Fibroblast of the aortic adventitia (primary cell): ENCODE measurements at regions not wholly inside any gene's neighbourhood (a gene's known extent, or its start where the extent isn't known, plus 50 kb on each side); places are given as distances from the start of the nearest gene placed in this dataset.

Experiments
- DNase-seq: peaks from one replicate; pipeline ENCODE4 v3.0.0-alpha.2; 2010; ENCODE audit warnings: low read depth
- H3K4me3 ChIP-seq: 2 replicates; pipeline ENCODE4 v1.5.1; 2011; ENCODE audit warnings: low read depth, mild to moderate bottlenecking, control low read depth, low read length, moderate library complexity
- TF ChIP-seq, protein P1 (sequence below): IDR thresholded peaks from 2 replicates; pipeline ENCODE4 v1.5.1; 2011; ENCODE audit warnings: mild to moderate bottlenecking, low read length, control low read depth, inconsistent platforms; ENCODE audit not compliant: insufficient read depth

DNA sequence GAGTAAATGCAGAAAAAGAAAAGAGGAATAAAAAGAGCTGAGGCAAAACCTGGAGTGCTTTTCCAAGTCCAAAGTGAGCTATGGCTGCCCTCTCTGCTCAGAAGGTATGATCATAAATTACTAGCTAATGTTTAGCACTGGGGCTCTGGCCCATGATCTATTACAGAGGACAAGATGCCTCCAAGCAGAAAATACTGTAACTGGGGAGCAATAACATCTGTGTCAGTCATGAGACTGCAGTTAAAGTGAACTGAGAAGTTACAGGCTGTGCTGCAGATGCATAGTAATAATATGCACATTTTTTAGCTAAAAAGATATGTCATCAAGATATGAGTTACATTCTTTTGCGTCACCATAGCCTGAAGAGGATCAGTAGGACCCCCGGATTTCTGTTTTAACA, 209.4 kb upstream of the RBBP8 start:
- TF ChIP-seq, protein P1, sequence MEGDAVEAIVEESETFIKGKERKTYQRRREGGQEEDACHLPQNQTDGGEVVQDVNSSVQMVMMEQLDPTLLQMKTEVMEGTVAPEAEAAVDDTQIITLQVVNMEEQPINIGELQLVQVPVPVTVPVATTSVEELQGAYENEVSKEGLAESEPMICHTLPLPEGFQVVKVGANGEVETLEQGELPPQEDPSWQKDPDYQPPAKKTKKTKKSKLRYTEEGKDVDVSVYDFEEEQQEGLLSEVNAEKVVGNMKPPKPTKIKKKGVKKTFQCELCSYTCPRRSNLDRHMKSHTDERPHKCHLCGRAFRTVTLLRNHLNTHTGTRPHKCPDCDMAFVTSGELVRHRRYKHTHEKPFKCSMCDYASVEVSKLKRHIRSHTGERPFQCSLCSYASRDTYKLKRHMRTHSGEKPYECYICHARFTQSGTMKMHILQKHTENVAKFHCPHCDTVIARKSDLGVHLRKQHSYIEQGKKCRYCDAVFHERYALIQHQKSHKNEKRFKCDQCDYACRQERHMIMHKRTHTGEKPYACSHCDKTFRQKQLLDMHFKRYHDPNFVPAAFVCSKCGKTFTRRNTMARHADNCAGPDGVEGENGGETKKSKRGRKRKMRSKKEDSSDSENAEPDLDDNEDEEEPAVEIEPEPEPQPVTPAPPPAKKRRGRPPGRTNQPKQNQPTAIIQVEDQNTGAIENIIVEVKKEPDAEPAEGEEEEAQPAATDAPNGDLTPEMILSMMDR = no peak
- DNase-seq = no peak
- no peak overlapping the region for H3K4me3 ChIP-seq

DNA sequence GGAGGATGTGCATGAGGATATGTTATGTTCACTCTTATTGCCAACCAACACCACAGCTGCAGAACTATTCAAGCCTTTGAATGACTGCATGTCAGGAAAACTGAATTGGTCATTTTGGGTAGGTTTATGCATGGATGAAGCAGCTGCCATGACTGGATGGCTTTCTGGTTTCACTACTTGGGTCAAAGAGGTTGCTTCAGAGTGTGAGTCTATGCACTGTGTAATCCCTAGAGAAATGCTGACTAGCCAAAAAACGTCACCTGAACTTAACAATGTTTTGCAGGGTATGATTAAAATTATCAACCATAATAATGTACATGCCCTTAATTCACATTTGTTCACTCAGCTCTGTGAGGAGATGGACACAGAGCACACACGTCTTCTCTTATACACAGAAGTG, 206.7 kb upstream of the RBBP8 start:
- H3K4me3 ChIP-seq = no peak overlapping the region
- TF ChIP-seq, protein P1 = no peak
- DNase-seq = no peak

DNA sequence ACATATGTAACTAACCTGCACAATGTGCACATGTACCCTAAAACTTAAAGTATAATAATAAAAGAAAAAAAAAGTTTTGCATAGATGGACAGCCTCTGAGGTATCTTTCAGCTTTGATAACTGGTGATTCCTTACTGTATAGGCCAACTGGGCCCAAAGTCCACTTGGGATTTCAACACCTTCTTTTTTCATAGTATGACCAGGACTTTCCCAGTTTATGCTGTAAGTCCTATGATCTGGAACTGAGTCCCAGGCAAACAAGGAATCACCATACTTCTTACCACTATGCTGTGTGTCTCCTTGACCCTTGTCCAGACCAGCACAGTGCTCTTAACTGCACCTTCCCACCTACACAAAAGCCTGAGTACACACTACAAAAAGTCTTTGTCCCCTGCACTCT, 205.1 kb upstream of the RBBP8 start:
- TF ChIP-seq, protein P1 = no peak
- DNase-seq = no peak
- no peak overlapping the region for H3K4me3 ChIP-seq

DNA sequence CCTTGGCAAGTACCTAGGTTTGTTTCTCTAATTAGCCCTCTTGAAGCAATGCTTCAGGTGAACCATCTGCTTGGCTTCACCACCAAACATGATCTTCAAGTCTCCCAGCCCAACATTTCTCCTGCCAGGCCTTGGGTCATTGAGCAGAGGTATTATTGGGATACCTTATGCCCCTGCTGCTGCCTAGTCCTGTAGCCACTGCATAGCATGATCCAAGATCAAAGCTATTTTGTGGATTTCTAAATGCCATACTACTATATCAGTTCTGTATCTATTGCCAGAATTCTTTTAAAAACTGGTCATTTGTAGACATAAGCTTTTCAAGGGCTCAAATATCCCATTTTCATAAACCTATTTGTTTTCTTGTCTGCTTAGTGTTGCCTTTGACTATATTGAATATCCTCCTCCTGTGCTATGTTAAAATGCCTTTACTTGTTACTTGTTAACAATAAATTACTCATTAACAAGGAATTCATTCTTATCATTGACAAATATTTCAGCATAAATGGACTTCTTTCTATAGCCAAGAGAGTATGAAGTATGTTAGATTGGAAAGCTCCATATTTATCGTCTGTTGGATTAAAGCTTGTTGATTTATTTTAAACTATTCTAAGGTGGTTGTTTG, 204.5 kb upstream of the RBBP8 start:
- no peak overlapping the region for H3K4me3 ChIP-seq
- DNase-seq = no peak
- TF ChIP-seq, protein P1 = no peak

DNA sequence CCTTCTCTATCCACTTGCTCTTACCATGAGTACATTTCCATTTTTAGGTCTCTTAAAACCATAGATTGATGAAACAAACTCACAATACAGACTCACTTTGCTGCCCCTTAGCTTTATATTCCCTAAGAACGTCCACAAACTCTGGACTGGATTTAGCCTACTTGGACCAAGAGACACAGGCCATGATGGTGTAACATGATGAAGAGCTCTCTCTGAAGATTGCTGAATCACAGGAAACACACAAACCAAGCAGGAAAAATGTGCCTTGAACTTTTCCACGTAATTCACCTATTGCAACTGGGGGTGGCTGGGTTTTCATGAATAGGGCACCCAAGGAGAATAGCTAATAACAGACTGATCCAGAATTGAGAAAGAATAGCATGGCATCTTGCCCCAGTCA, 201.7 kb upstream of the RBBP8 start:
- no peak for DNase-seq
- H3K4me3 ChIP-seq = no peak overlapping the region
- TF ChIP-seq, protein P1 = no peak

DNA sequence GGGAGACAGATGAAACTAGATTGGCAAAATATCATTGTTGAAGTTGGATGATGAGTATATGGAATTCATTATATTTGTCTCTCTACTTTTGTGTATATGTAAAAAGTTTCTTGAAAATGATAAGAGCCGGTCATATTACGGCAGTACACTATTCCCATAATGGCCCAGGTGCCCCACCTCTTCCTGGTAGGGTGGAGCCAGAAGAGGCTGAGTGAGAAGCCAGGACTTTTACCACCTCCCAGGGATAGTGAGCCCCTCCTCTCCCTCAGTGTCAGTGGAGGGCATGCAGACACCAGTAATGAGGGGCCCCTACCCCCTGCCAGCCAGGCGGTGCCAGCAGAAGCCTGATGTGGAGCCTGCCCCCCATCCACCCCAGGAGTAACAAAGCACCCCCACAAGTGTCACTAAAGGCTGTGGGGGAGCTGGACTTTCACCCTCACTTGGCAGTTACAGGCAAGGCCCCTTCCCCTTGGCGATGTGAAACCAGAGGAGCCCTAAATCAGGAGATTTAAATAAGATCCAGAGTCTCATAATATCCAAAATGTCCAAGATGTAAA, 198.9 kb upstream of the RBBP8 start:
- no peak for DNase-seq
- TF ChIP-seq, protein P1 = no peak
- H3K4me3 ChIP-seq = no peak overlapping the region
